ENCODE measurements at regions not wholly inside any gene's neighbourhood (a gene's known extent, or its start where the extent isn't known, plus 50 kb on each side); places are given as distances from the start of the nearest gene placed in this dataset.

DNA sequence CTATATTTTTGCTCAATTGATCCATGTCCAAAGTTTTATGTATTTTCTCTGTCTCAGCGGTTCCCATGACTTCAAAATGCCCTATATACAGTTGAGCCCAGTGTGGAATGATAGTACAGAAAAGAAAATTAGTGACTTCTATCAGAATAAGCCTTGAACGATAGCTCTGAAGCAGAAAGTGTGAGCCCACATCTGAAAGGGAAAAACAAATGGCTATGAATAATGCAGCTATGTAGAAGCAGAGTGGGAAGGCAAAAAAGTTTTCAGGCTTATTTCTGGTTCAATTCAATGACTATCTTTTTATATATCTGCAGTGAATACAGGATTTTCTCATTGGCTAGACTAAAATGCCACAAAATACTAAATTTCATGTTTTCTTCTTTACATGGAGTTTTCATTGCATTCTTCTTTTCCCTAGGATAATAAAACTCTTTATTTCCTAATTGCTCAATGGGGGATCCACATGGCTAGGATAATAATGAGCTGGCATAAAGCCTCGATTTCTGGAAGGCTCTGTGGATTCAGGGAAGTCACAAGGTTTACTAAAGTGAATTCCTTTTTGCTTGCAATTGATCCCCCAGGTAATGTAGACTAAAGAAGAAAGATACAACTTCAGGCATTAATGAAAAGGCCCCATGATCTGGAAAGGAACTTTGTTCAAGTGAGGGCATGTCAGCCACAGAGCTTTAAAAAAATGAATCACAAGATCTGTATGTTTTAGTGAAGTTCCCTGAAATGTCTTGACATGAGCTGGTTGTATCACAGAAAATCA is 377.0 kb upstream of the RIOK2 start:
- TF ChIP-seq POLR2AphosphoS5 (IDR thresholded peaks at IDR 0.05) = no peak
- TF ChIP-seq, protein P1, sequence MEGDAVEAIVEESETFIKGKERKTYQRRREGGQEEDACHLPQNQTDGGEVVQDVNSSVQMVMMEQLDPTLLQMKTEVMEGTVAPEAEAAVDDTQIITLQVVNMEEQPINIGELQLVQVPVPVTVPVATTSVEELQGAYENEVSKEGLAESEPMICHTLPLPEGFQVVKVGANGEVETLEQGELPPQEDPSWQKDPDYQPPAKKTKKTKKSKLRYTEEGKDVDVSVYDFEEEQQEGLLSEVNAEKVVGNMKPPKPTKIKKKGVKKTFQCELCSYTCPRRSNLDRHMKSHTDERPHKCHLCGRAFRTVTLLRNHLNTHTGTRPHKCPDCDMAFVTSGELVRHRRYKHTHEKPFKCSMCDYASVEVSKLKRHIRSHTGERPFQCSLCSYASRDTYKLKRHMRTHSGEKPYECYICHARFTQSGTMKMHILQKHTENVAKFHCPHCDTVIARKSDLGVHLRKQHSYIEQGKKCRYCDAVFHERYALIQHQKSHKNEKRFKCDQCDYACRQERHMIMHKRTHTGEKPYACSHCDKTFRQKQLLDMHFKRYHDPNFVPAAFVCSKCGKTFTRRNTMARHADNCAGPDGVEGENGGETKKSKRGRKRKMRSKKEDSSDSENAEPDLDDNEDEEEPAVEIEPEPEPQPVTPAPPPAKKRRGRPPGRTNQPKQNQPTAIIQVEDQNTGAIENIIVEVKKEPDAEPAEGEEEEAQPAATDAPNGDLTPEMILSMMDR (IDR thresholded peaks at IDR 0.05) = no peak
